Activated T-cell treated with anti-CD3 and anti-CD28 coated beads for 24 hours (primary cell): ENCODE measurements at regions not wholly inside any gene's neighbourhood (a gene's known extent, or its start where the extent isn't known, plus 50 kb on each side); places are given as distances from the start of the nearest gene placed in this dataset.

Experiments used
- DNase-seq: peaks from one replicate; pipeline ENCODE4 v3.0.0-alpha.2; 2020; ENCODE audit warnings: low read depth

GRCh38 chr16:9412915-9413264 lies 321.4 kb downstream of the HAPSTR1 start:
- DNase-seq: no peak

- no peak for DNase-seq
Measured at GRCh38 chr16:9415545-9415944, 324.1 kb downstream of the HAPSTR1 start.

GRCh38 chr16:9417898-9418297 lies 326.5 kb downstream of the HAPSTR1 start:
- no peak for DNase-seq

DNA sequence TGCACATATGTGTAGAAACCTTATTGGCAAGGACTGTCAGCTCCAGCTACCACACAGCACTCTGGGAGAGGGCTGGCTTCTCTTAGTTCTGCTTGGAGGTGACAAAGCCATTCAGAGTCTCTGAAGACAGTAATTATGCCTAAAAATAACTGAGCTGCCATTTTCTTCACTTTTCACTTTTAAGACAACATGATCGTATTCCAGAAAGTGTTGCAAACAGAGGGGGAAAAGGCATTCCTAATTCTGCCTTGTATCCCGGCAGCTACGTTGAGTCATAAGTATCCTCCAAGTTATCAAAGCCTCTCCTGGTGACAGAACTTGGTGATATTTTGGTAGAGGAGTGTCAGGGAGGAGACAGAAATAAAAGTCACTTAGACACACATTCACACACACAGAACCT lies 327.7 kb downstream of the HAPSTR1 start:
- DNase-seq: no peak

GRCh38 chr16:9422762-9423513 lies 331.5 kb downstream of the HAPSTR1 start:
- no peak for DNase-seq

GRCh38 chr16:9425236-9425635 lies 333.8 kb downstream of the HAPSTR1 start:
- no peak for DNase-seq

DNA sequence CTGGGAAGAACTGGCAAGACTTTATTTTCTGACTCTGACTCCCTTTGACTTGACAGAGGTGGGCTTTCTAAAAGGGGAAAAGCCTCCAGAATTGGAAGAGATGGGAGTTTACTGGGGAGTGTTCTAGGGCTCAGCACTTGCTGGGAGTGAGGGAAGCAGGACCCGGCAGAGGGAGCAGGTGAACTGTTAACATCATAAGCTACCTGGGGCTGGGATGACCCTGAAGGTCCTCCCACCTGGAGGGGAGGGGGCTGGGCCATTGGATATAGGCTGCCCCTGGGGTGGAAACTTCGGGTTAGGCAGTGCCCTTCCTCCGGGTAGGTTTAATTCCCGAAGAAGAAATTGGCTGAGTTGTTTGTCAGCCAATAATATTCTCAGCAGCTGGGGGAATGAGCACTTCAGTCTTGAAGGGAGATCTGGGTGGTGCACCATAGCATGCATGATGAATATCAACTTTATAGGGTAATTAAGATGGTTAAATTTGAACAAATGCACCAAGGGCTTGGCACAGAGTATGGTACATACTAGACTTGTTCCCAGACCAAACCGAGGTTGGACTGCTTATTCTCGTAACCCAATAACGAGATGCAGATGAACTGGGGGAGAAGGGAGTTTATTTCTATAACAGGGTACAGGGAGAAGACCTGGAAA lies 337.0 kb downstream of the HAPSTR1 start:
- DNase-seq: no peak

GRCh38 chr16:9429646-9430330 lies 338.3 kb downstream of the HAPSTR1 start:
- DNase-seq: no peak

GRCh38 chr16:9434659-9435058 lies 343.2 kb downstream of the HAPSTR1 start:
- no peak for DNase-seq

GRCh38 chr16:9436175-9436574 lies 344.7 kb downstream of the HAPSTR1 start:
- no peak for DNase-seq

DNA sequence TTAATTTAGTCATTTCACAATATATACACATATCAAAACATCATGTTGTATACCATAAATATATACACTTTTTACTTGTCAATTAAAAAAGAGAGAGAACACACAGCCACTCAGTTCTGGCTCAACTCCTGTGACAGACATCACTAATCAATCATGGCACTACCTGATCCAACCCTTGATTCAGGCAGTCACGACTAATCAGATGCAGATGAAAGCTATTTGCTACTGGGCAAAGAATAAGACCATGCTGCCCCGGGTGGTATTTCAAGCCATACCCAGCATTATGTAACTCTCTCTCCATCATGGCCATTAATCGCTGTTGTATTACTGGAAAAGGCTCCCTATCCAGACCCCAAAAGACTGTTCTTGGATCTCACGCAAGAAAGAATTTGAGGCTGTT lies 345.7 kb downstream of the HAPSTR1 start:
- no peak for DNase-seq

DNA sequence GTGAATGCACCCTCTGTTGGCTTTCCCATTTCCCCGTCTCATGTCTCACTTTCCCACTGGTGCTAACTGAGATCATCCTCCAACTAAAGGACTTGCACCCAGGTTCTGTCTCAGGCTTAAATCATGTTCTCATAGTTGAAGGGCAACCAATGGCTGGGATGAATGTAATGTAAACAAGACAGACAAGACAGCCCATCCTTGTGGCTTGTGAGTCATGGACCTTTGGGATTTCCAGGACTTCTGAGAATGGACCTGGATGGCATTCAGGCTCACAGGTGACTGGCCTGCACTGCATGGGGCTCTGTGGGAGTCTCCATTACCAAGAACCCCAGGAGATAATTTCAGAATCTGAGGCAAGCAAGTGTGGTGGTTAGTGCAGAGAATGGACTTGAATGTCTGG lies 347.5 kb downstream of the HAPSTR1 start:
- DNase-seq: no peak

GRCh38 chr16:9441012-9441411 lies 349.6 kb downstream of the HAPSTR1 start:
- DNase-seq: no peak

DNA sequence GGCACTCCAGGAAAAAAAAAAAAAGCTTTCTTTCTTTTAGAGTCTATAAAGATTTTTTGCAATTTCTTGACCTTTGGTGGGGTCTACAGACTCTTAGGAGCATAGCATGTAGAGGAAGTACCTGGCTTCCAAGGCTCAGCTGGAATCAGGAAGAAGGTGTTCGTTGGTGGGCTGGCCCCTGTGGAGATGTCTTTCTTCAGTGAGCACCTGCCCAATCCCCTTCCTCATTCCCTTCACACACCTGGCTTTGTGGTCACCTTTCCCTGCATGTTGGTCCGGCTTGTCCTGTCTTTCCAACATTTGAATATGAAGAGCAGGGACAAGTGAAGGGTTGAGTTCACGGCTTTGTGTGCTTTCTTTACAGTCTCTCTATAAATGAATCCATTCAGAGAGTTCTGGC lies 352.4 kb downstream of the HAPSTR1 start:
- no peak for DNase-seq

- DNase-seq: no peak
Measured at GRCh38 chr16:9446471-9447194, 355.2 kb downstream of the HAPSTR1 start.

- DNase-seq: no peak
Measured at GRCh38 chr16:9447195-9447551, 355.7 kb downstream of the HAPSTR1 start.

DNA sequence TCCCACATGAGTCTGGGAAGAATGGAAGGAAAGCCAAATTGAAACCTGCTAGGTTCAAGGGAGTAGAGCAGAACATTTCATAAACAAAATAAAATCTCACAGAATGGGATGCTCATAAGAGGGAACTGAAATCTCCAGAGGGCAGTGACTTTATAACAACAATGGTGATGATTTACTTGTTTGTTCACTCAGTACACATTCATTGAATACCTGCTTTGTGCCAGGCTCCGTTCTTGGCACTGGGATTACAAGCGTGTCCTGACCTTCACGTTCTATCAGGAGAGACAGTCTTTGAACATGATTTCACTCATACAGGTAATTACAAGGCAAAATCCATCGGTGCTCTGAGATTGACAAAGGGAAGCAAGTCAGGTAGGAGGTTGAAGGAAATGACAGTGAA lies 356.3 kb downstream of the HAPSTR1 start:
- DNase-seq: no peak

DNA sequence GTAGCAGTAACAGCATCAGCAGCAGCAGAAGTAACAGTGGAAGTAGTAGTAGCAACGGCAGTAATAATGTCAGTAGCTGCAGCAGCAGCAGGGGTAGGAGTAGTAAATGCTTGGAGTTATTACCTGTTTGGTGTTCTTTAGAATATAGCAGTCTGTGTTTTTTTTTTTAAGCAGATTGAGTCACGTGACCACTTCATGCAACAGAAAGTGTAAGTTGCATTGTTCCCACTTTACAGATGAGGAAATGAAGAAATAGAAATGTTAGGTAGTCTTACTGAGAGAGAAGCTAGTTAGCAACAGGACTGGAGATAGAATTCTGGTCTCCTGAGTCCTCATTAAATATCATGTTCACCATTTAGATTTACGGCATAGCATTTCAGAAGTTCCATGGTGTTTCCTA lies 358.2 kb downstream of the HAPSTR1 start:
- no peak for DNase-seq

GRCh38 chr16:9457215-9457614 lies 365.8 kb downstream of the HAPSTR1 start:
- no peak for DNase-seq

DNA sequence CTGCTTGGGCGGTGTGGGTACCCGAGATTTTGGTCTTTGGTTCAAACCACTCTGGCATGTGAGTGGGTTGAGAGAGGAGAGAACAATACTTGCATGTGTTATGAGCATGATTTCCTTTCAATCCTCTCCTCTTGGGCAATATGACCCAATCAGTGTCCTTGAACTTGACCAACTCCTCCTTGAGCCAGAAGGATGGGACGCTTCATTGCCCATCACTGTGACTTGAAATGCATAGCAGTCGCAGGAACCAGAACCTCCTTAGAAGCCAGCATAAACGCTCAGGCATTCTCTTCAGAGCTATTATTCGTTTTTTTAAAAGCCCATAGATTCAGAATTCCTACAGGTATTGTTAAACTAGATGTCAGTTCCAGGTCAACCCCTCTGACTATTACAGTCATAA lies 367.4 kb downstream of the HAPSTR1 start:
- no peak for DNase-seq

- DNase-seq: no peak
Measured at GRCh38 chr16:9462984-9463383, 371.5 kb downstream of the HAPSTR1 start.

DNA sequence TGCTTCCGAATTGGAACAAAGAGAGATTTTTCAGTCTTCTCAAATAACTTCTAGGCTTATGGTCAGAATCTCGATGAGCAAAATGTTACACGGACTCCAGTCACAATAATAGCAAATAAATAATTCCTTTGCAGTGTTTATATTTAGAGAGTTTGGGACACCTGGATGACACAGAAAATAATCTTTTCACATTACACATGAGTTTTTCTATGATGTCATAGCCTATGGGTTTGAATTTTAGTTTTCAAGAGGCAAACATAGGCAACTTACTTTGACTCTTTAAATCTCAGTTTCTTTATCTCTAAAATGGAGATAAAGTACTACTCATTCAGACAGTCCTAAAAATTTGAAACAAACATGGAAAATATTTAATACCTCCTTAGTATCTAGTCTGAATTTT lies 372.0 kb downstream of the HAPSTR1 start:
- no peak for DNase-seq

GRCh38 chr16:9465161-9465560 lies 373.7 kb downstream of the HAPSTR1 start:
- DNase-seq: no peak
